ENCODE measurements at regions not wholly inside any gene's neighbourhood (a gene's known extent, or its start where the extent isn't known, plus 50 kb on each side); places are given as distances from the start of the nearest gene placed in this dataset.

GRCh38 chr15:23854912-23855659 is 168.0 kb upstream of the NDN start:
- TF ChIP-seq CTCF (conservative IDR thresholded peaks at IDR 0.05) = no peak
- no peak for TF ChIP-seq EZH2 (IDR thresholded peaks at IDR 0.05; ENCODE audit: low read depth)

Data from PC-9 (cell line).